ENCODE measurements at regions not wholly inside any gene's neighbourhood (a gene's known extent, or its start where the extent isn't known, plus 50 kb on each side); places are given as distances from the start of the nearest gene placed in this dataset.

GRCh38 chr10:78182841-78183240 lies 149.2 kb downstream of the RPS24 start:
- TF ChIP-seq USF1 (IDR thresholded peaks at IDR 0.05) (no peak), REST (IDR thresholded peaks at IDR 0.05; ENCODE audit: low read depth) (no peak), FOXM1 (IDR thresholded peaks at IDR 0.05; ENCODE audit: borderline replicate concordance, low read depth) (no peak), NFIC (IDR thresholded peaks at IDR 0.05) (no peak), YY1 (IDR thresholded peaks at IDR 0.05; ENCODE audit: low read depth) (no peak), EGR1 (IDR thresholded peaks at IDR 0.05) (no peak), MAX (IDR thresholded peaks at IDR 0.05) (no peak), RAD21 (IDR thresholded peaks at IDR 0.05; ENCODE audit: low read depth) (no peak), EP300 (IDR thresholded peaks at IDR 0.05; ENCODE audit: borderline replicate concordance) (no peak), TEAD4 (IDR thresholded peaks at IDR 0.05) (no peak), TCF12 (IDR thresholded peaks at IDR 0.05; ENCODE audit: low read depth) (no peak), CEBPB (IDR thresholded peaks at IDR 0.05) (no peak), TAF1 (IDR thresholded peaks at IDR 0.05; ENCODE audit: low read depth) (no peak)

Data from Ishikawa (cell line).